Fibroblast of lung (primary cell): ENCODE measurements at regions not wholly inside any gene's neighbourhood (a gene's known extent, or its start where the extent isn't known, plus 50 kb on each side); places are given as distances from the start of the nearest gene placed in this dataset.

Experiments used
- DNase-seq, 2 donors: peaks; one replicate each; pipeline versions ENCODE4 v3.0.0 to v3.0.0-alpha.2; 2010; ENCODE audit warnings: low read depth in 2 of 2
- H2AFZ ChIP-seq: 2 replicates; pipeline ENCODE4 v1.5.1; 2012; ENCODE audit warnings: low read length, control low read depth, inconsistent platforms
- H3K27ac ChIP-seq: 2 replicates; pipeline ENCODE4 v1.5.1; 2011; ENCODE audit warnings: low read length, control low read depth; ENCODE audit not compliant: insufficient read depth
- H3K27me3 ChIP-seq: 2 replicates; pipeline ENCODE4 v1.5.1; 2011; ENCODE audit warnings: mild to moderate bottlenecking, low read length; ENCODE audit not compliant: control insufficient read depth, insufficient read depth
- H3K36me3 ChIP-seq: 2 replicates; pipeline ENCODE4 v1.5.1; 2011; ENCODE audit warnings: low read length; ENCODE audit not compliant: control insufficient read depth, insufficient read depth
- H3K4me1 ChIP-seq: 2 replicates; pipeline ENCODE4 v1.5.1; 2011; ENCODE audit warnings: low read length; ENCODE audit not compliant: control insufficient read depth, insufficient read depth; ENCODE audit errors: extremely low read depth
- H3K4me2 ChIP-seq: 2 replicates; pipeline ENCODE4 v1.5.1; 2011; ENCODE audit warnings: low read length, control low read depth; ENCODE audit not compliant: insufficient read depth; ENCODE audit errors: extremely low read depth
- H3K4me3 ChIP-seq, 4 experiments: fragments of 200-600 bp in 1 of 4; sonication (generic) in 1 of 4; replicated peaks in 1 of 4; 2 replicates each; pipeline ENCODE4 v1.5.1; 2011 to 2016; ENCODE audit warnings: low read length in 4 of 4, low read depth in 3 of 4, mild to moderate bottlenecking in 3 of 4, control low read depth in 2 of 4, inconsistent platforms in 1 of 4, mixed read lengths in 1 of 4; ENCODE audit not compliant: insufficient read depth in 1 of 4; ENCODE audit errors: control extremely low read depth in 1 of 4
- H3K79me2 ChIP-seq: 2 replicates; pipeline ENCODE4 v1.5.1; 2012; ENCODE audit warnings: mild to moderate bottlenecking, low read length, inconsistent platforms; ENCODE audit not compliant: control insufficient read depth, insufficient read depth
- H3K9ac ChIP-seq: 2 replicates; pipeline ENCODE4 v1.5.1; 2011; ENCODE audit warnings: mild to moderate bottlenecking, low read length, control low read depth; ENCODE audit not compliant: insufficient read depth
- H3K9me3 ChIP-seq: 2 replicates; pipeline ENCODE4 v1.5.1; 2012; ENCODE audit warnings: low read depth, low read length; ENCODE audit not compliant: control insufficient read depth, insufficient read depth
- H4K20me1 ChIP-seq: 2 replicates; pipeline ENCODE4 v1.5.1; 2011; ENCODE audit warnings: low read length; ENCODE audit not compliant: control insufficient read depth, insufficient read depth; ENCODE audit errors: extremely low read depth
- EZH2 ChIP-seq: IDR thresholded peaks from 2 replicates; pipeline ENCODE4 v1.5.1; 2012; ENCODE audit warnings: low read length, control low read depth, mild to moderate bottlenecking; ENCODE audit errors: missing control alignments
- TF ChIP-seq, protein P1 (sequence below), 2 donors: IDR thresholded peaks in 1 of 2; conservative IDR thresholded peaks in 1 of 2; 1 replicate in 1 of 2; 2 replicates in 1 of 2; pipeline ENCODE4 v1.5.1; 2011 to 2012; ENCODE audit warnings: low read length in 2 of 2, control low read depth in 1 of 2, inconsistent platforms in 1 of 2, low read depth in 1 of 2, mild to moderate bottlenecking in 1 of 2

DNA sequence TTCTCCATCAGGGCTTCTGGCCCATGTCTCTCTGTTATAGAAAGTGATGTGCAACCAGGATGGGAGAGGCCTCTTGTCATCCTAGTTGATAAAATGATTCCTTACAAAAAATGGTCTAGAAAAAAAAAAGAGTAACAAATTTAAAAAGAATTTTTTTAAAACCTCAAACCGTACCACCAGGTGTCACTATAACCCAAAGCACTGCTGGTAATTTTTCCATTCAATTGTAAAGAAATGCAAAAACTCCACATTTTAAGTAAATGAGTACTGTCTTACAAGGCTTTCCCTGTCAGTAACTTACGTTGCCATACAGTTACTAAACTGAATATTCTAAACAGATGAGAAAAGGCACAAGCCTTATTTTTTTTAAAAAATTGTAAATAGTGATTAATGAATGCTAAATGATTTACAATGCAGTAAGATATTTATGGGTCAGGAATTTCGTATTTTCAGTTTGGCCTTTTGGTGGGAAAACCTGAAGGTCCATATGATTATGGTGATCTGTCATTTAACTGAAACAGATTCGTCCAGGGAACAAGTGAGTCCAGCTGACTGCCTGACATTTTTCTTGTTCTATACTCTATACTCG, 95.4 kb downstream of the OGFRL1 start:
- Histone ChIP-seq H3K9me3 (no peaks in the 10 kb centered on the region), H3K4me2 (no peak overlapping the region), H4K20me1 (no peaks in the 10 kb centered on the region), H3K36me3 (no peaks in the 10 kb centered on the region), H3K4me3 (no peak overlapping the region), H3K27ac (no peak overlapping the region), H3K79me2 (no peaks in the 10 kb centered on the region), H2AFZ (no peak overlapping the region), H3K4me1 (peaks cover 4% of the 10 kb centered on the region), H3K27me3 (no peaks in the 10 kb centered on the region), H3K9ac (no peak overlapping the region)
- TF ChIP-seq, protein P1, sequence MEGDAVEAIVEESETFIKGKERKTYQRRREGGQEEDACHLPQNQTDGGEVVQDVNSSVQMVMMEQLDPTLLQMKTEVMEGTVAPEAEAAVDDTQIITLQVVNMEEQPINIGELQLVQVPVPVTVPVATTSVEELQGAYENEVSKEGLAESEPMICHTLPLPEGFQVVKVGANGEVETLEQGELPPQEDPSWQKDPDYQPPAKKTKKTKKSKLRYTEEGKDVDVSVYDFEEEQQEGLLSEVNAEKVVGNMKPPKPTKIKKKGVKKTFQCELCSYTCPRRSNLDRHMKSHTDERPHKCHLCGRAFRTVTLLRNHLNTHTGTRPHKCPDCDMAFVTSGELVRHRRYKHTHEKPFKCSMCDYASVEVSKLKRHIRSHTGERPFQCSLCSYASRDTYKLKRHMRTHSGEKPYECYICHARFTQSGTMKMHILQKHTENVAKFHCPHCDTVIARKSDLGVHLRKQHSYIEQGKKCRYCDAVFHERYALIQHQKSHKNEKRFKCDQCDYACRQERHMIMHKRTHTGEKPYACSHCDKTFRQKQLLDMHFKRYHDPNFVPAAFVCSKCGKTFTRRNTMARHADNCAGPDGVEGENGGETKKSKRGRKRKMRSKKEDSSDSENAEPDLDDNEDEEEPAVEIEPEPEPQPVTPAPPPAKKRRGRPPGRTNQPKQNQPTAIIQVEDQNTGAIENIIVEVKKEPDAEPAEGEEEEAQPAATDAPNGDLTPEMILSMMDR (conservative IDR thresholded peaks at IDR 0.05 in 1 of 2, IDR thresholded peaks at IDR 0.05 in 1 of 2; ENCODE audit: low read depth in 1 of 2, low read length in 2 of 2) = peak; percentile 37 to 54
- TF ChIP-seq EZH2 = no peak
- peak; percentile 49 to 81 for DNase-seq

DNA sequence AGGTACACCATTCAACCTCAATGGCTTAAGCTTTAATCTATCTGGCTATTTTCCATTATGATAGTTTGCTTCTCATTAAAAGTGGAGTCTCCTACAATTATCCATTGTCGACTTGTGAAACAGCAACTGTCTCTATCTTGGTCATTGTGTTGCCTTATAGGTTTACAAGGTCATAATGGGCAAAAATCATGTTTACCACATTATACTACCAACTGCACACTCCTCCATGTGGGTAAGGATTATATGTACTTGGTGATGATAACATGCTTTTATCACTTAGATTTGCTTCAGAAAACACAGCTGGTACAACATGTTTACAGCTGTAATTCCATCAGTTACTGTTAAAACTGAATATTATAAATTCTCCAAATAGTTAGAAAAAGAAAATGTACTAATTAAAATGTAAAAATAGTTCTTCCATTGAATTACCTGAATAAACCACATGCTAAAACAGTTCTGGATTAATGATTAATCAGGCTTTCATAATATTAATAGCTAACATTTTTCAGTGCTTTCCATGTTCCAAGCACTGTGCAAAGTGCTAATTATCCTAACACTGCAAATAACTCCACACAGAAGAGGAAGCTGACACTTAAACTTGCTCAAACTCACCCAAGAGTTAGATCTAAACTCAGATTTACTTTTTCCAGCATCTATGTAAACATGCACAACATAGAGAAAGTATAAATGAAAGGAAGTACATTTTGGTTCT, 96.7 kb downstream of the OGFRL1 start:
- Histone ChIP-seq H2AFZ (no peak overlapping the region), H3K9me3 (no peaks in the 10 kb centered on the region), H3K27ac (no peak overlapping the region), H3K4me1 (peaks cover 4% of the 10 kb centered on the region), H3K9ac (no peak overlapping the region), H3K27me3 (no peaks in the 10 kb centered on the region), H4K20me1 (no peaks in the 10 kb centered on the region), H3K79me2 (no peaks in the 10 kb centered on the region), H3K36me3 (no peaks in the 10 kb centered on the region), H3K4me2 (no peak overlapping the region), H3K4me3 (no peak overlapping the region)
- TF ChIP-seq, protein P1 (conservative IDR thresholded peaks at IDR 0.05 in 1 of 2, IDR thresholded peaks at IDR 0.05 in 1 of 2; ENCODE audit: low read depth in 1 of 2, low read length in 2 of 2) = no peak
- TF ChIP-seq EZH2 = no peak
- no peak for DNase-seq

DNA sequence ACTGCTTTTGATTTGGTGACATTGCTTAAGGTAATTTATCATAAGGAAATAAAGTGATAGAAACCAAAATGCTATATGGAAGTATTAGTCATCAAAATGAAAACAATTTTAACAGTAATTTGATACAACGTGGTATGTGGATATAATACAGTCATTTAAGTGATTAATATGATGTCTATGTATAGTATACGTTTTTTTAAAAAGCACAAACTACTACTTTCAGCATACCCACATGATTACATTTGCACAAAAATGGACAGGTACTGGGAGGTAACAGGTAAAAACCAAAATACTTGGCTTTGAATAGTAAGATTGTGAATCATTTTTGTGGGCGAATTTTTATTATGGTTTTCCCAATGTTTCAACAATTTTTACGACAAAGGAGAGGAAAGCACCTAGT, 97.6 kb downstream of the OGFRL1 start:
- Histone ChIP-seq H3K79me2 (no peaks in the 10 kb centered on the region), H3K9me3 (no peaks in the 10 kb centered on the region), H3K36me3 (no peaks in the 10 kb centered on the region), H3K4me3 (no peak overlapping the region), H3K4me2 (peak overlapping the region; percentile 21), H3K27ac (no peak overlapping the region), H2AFZ (no peak overlapping the region), H4K20me1 (no peaks in the 10 kb centered on the region), H3K9ac (no peak overlapping the region), H3K4me1 (peaks cover 2% of the 10 kb centered on the region), H3K27me3 (no peaks in the 10 kb centered on the region)
- TF ChIP-seq, protein P1 (conservative IDR thresholded peaks at IDR 0.05 in 1 of 2, IDR thresholded peaks at IDR 0.05 in 1 of 2; ENCODE audit: low read depth in 1 of 2, low read length in 2 of 2) = no peak
- no peak for TF ChIP-seq EZH2
- no peak for DNase-seq
